ENCODE measurements at regions not wholly inside any gene's neighbourhood (a gene's known extent, or its start where the extent isn't known, plus 50 kb on each side); places are given as distances from the start of the nearest gene placed in this dataset.
"Not testable (repeated sequence)": the region's sequence is repeated elsewhere in the genome, so short reads cannot be mapped to it uniquely, and the experiment has no call there.

- H3K27ac Mint-ChIP-seq = no peak overlapping the region
- H3K27me3 Mint-ChIP-seq = no peaks in the 10 kb centered on the region
- no peaks in the 10 kb centered on the region for H3K36me3 Mint-ChIP-seq
Measured at GRCh38 chr5:166781737-166782136, 1509.7 kb upstream of the WWC1 start.

DNA sequence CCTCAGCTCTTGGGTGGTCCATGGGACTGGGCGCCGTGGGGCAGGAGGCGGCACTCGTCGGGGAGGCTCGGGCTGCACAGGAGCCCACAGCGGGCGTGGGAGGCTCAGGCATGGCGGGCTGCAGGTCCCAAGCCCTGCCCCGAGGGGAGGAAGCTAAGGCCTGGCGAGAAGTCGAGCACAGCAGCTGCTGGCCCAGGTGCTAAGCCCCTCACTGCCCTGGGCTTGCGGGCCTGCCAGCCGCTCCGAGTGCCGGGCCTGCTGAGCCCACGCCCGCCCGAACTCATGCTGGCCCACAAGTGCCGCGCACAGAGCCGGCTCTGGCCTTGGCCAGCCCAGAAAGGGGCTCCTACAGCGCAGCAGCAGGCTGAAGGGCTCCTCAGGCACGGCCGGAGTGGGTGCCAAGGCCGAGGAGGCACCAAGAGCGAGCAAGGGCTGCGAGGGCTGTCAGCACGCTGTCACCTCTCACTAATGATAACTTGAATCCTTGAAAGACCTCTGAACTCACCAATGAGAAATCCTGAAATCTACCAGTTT is 1506.8 kb upstream of the WWC1 start:
- H3K27me3 ChIP-seq (ENCODE audit: control insufficient read depth, insufficient read depth, low read length) = no peaks in the 10 kb centered on the region
- Mint-ChIP-seq H3K36me3 (no peaks in the 10 kb centered on the region), H3K27ac (no peak overlapping the region), H3K27me3 (no peaks in the 10 kb centered on the region), H3K4me1 (no peaks in the 10 kb centered on the region), H3K4me3 (no peak overlapping the region), H3K9me3 (peaks cover 1 to 8% (median 5%) of the 10 kb centered on the region in 7 donors)
- DNase-seq (no peak), ATAC-seq (ENCODE audit: low read depth in 2 of 2) (no peak)
- H3K9me3 ChIP-seq (ENCODE audit: control insufficient read depth in 2 of 2, low read length in 2 of 2) = no peaks in the 10 kb centered on the region
- no peaks in the 10 kb centered on the region for H3K36me3 ChIP-seq (ENCODE audit: control insufficient read depth, insufficient read depth, low read length)
- H3K27ac ChIP-seq (ENCODE audit: insufficient read depth, low read length, poor library complexity, severe bottlenecking) = no peak overlapping the region
- H3K4me3 ChIP-seq (ENCODE audit: low read depth, low read length) = no peak overlapping the region
- H3K4me1 ChIP-seq (ENCODE audit: control insufficient read depth, insufficient read depth, low read length, poor library complexity, severe bottlenecking) = no peaks in the 10 kb centered on the region

More at GRCh38 chr5:166781737-166782136, 1509.7 kb upstream of the WWC1 start:
- Mint-ChIP-seq H3K4me1 (no peaks in the 10 kb centered on the region), H3K9me3 (peaks cover 0 to 8% (median 2%) of the 10 kb centered on the region in 7 donors), H3K4me3 (no peak overlapping the region)
- Histone ChIP-seq H3K27ac (ENCODE audit: insufficient read depth, low read length, poor library complexity, severe bottlenecking) (no peak overlapping the region), H3K4me1 (ENCODE audit: control insufficient read depth, insufficient read depth, low read length, poor library complexity, severe bottlenecking) (no peaks in the 10 kb centered on the region), H3K36me3 (ENCODE audit: control insufficient read depth, insufficient read depth, low read length) (no peaks in the 10 kb centered on the region), H3K9me3 (ENCODE audit: control insufficient read depth in 2 of 2, low read length in 2 of 2) (no peaks in the 10 kb centered on the region), H3K27me3 (ENCODE audit: control insufficient read depth, insufficient read depth, low read length) (no peaks in the 10 kb centered on the region), H3K4me3 (ENCODE audit: low read depth, low read length) (no peak overlapping the region)
- ATAC-seq (ENCODE audit: low read depth in 2 of 2) = no peak
- DNase-seq = no peak

- no peak overlapping the region for H3K4me3 Mint-ChIP-seq
- no peaks in the 10 kb centered on the region for H3K27me3 ChIP-seq (ENCODE audit: control insufficient read depth, insufficient read depth, low read length)
- H3K27ac ChIP-seq (ENCODE audit: insufficient read depth, low read length, poor library complexity, severe bottlenecking) = no peak overlapping the region
- no peak overlapping the region for H3K4me3 ChIP-seq (ENCODE audit: low read depth, low read length)
- ATAC-seq (ENCODE audit: low read depth in 2 of 2) (no peak), DNase-seq (no peak)
- H3K36me3 ChIP-seq (ENCODE audit: control insufficient read depth, insufficient read depth, low read length) = no peaks in the 10 kb centered on the region
- H3K27me3 Mint-ChIP-seq = no peaks in the 10 kb centered on the region
- H3K36me3 Mint-ChIP-seq = no peaks in the 10 kb centered on the region
- H3K4me1 Mint-ChIP-seq = no peaks in the 10 kb centered on the region
- peaks cover 4 to 9% (median 5%) of the 10 kb centered on the region in 7 donors for H3K9me3 Mint-ChIP-seq
- H3K9me3 ChIP-seq (ENCODE audit: control insufficient read depth in 2 of 2, low read length in 2 of 2) = no peaks in the 10 kb centered on the region
- no peaks in the 10 kb centered on the region for H3K4me1 ChIP-seq (ENCODE audit: control insufficient read depth, insufficient read depth, low read length, poor library complexity, severe bottlenecking)
- no peak overlapping the region for H3K27ac Mint-ChIP-seq
Measured at GRCh38 chr5:166786178-166786577, 1505.3 kb upstream of the WWC1 start.

GRCh38 chr5:166786889-166787288 is 1504.6 kb upstream of the WWC1 start:
- Mint-ChIP-seq H3K36me3 (no peaks in the 10 kb centered on the region), H3K4me3 (no peak overlapping the region), H3K27me3 (no peaks in the 10 kb centered on the region), H3K27ac (no peak overlapping the region), H3K4me1 (no peaks in the 10 kb centered on the region), H3K9me3 (peaks cover 4 to 9% (median 5%) of the 10 kb centered on the region in 7 donors)
- Histone ChIP-seq H3K27ac (ENCODE audit: insufficient read depth, low read length, poor library complexity, severe bottlenecking) (no peak overlapping the region), H3K4me3 (ENCODE audit: low read depth, low read length) (no peak overlapping the region), H3K9me3 (ENCODE audit: control insufficient read depth in 2 of 2, low read length in 2 of 2) (no peaks in the 10 kb centered on the region), H3K27me3 (ENCODE audit: control insufficient read depth, insufficient read depth, low read length) (no peaks in the 10 kb centered on the region), H3K36me3 (ENCODE audit: control insufficient read depth, insufficient read depth, low read length) (no peaks in the 10 kb centered on the region), H3K4me1 (ENCODE audit: control insufficient read depth, insufficient read depth, low read length, poor library complexity, severe bottlenecking) (no peaks in the 10 kb centered on the region)
- ATAC-seq (ENCODE audit: low read depth in 2 of 2) (no peak), DNase-seq (no peak)

- Mint-ChIP-seq H3K27ac (no peak overlapping the region), H3K9me3 (peaks cover 4 to 11% (median 7%) of the 10 kb centered on the region in 7 donors), H3K4me1 (no peaks in the 10 kb centered on the region), H3K27me3 (no peaks in the 10 kb centered on the region), H3K4me3 (no peak overlapping the region), H3K36me3 (no peaks in the 10 kb centered on the region)
- no peaks in the 10 kb centered on the region for H3K9me3 ChIP-seq (ENCODE audit: control insufficient read depth in 2 of 2, low read length in 2 of 2)
- H3K4me1 ChIP-seq (ENCODE audit: control insufficient read depth, insufficient read depth, low read length, poor library complexity, severe bottlenecking) = no peaks in the 10 kb centered on the region
- ATAC-seq (ENCODE audit: low read depth in 2 of 2) (no peak), DNase-seq (no peak)
- no peaks in the 10 kb centered on the region for H3K27me3 ChIP-seq (ENCODE audit: control insufficient read depth, insufficient read depth, low read length)
- H3K27ac ChIP-seq (ENCODE audit: insufficient read depth, low read length, poor library complexity, severe bottlenecking) = no peak overlapping the region
- H3K4me3 ChIP-seq (ENCODE audit: low read depth, low read length) = no peak overlapping the region
- no peaks in the 10 kb centered on the region for H3K36me3 ChIP-seq (ENCODE audit: control insufficient read depth, insufficient read depth, low read length)
Measured at GRCh38 chr5:166788050-166788449, 1503.4 kb upstream of the WWC1 start.

GRCh38 chr5:166795756-166796155 is 1495.7 kb upstream of the WWC1 start:
- Mint-ChIP-seq H3K27ac (no peak overlapping the region), H3K27me3 (no peaks in the 10 kb centered on the region), H3K4me3 (no peak overlapping the region), H3K9me3 (peaks cover 2 to 11% (median 6%) of the 10 kb centered on the region in 7 donors), H3K36me3 (no peaks in the 10 kb centered on the region), H3K4me1 (no peaks in the 10 kb centered on the region)
- no peak for DNase-seq
- Histone ChIP-seq H3K4me1 (ENCODE audit: control insufficient read depth, insufficient read depth, low read length, poor library complexity, severe bottlenecking) (no peaks in the 10 kb centered on the region), H3K27ac (ENCODE audit: insufficient read depth, low read length, poor library complexity, severe bottlenecking) (no peak overlapping the region), H3K4me3 (ENCODE audit: low read depth, low read length) (no peak overlapping the region), H3K36me3 (ENCODE audit: control insufficient read depth, insufficient read depth, low read length) (no peaks in the 10 kb centered on the region), H3K9me3 (ENCODE audit: control insufficient read depth in 2 of 2, low read length in 2 of 2) (no peaks in the 10 kb centered on the region), H3K27me3 (ENCODE audit: control insufficient read depth, insufficient read depth, low read length) (no peaks in the 10 kb centered on the region)
- ATAC-seq (ENCODE audit: low read depth in 2 of 2) = no peak

GRCh38 chr5:166803058-166803457 is 1488.4 kb upstream of the WWC1 start:
- Mint-ChIP-seq H3K27ac (no peak overlapping the region), H3K4me3 (no peak overlapping the region), H3K4me1 (no peaks in the 10 kb centered on the region), H3K9me3 (peaks cover 11 to 35% (median 13%) of the 10 kb centered on the region in 7 donors), H3K36me3 (no peaks in the 10 kb centered on the region), H3K27me3 (peaks cover 4% of the 10 kb centered on the region)
- H3K27me3 ChIP-seq (ENCODE audit: control insufficient read depth, insufficient read depth, low read length) = no peaks in the 10 kb centered on the region
- H3K36me3 ChIP-seq (ENCODE audit: control insufficient read depth, insufficient read depth, low read length) = no peaks in the 10 kb centered on the region
- H3K9me3 ChIP-seq (ENCODE audit: control insufficient read depth in 2 of 2, low read length in 2 of 2) = no peaks in the 10 kb centered on the region
- no peaks in the 10 kb centered on the region for H3K4me1 ChIP-seq (ENCODE audit: control insufficient read depth, insufficient read depth, low read length, poor library complexity, severe bottlenecking)
- H3K4me3 ChIP-seq (ENCODE audit: low read depth, low read length) = no peak overlapping the region
- DNase-seq = no peak
- ATAC-seq (ENCODE audit: low read depth in 2 of 2) = no peak
- H3K27ac ChIP-seq (ENCODE audit: insufficient read depth, low read length, poor library complexity, severe bottlenecking) = no peak overlapping the region

- DNase-seq; H3K4me1 ChIP-seq (ENCODE audit: control insufficient read depth, insufficient read depth, low read length, poor library complexity, severe bottlenecking); H3K36me3 ChIP-seq (ENCODE audit: control insufficient read depth, insufficient read depth, low read length); H3K27ac Mint-ChIP-seq; H3K27ac ChIP-seq (ENCODE audit: insufficient read depth, low read length, poor library complexity, severe bottlenecking); H3K4me1 Mint-ChIP-seq; ATAC-seq (ENCODE audit: low read depth in 2 of 2); H3K4me3 Mint-ChIP-seq; H3K9me3 ChIP-seq (ENCODE audit: control insufficient read depth in 2 of 2, low read length in 2 of 2); H3K4me3 ChIP-seq (ENCODE audit: low read depth, low read length); H3K27me3 Mint-ChIP-seq; H3K27me3 ChIP-seq (ENCODE audit: control insufficient read depth, insufficient read depth, low read length); H3K36me3 Mint-ChIP-seq: not testable (repeated sequence)
- peaks cover 10 to 39% (median 13%) of the 10 kb centered on the region in 7 donors for H3K9me3 Mint-ChIP-seq
Measured at GRCh38 chr5:166804223-166804622, 1487.2 kb upstream of the WWC1 start.
